HCT116 (cell line): ENCODE measurements at regions not wholly inside any gene's neighbourhood (a gene's known extent, or its start where the extent isn't known, plus 50 kb on each side); places are given as distances from the start of the nearest gene placed in this dataset.

ENCODE experiments used
- ATAC-seq: fragments of 200-7000 bp; cut with Tn5 transposase; 2 replicates; pipeline ENCODE4 v1.9.1; 2020; ENCODE audit warnings: mild to moderate bottlenecking, moderate library complexity
- BruUV-seq: library from RNA; stranded (reverse); fragments of 400-500 nt; replicated peaks from 2 replicates; lab custom pipeline; 2021; lab: Mats Ljungman, UMichigan
- CTCF ChIA-PET: fragments of 300-600 bp; sonication (Branson Sonifier 250); formaldehyde crosslinking; loops from one replicate; lab custom pipeline; 2021; ENCODE audit warnings: antibody characterized with exemption; lab: Charles Lee
- POLR2A ChIA-PET: fragments of 300-600, 350-600 bp; sonication (Branson Sonifier 250); formaldehyde crosslinking; loops from one replicate; lab custom pipeline; 2021; ENCODE audit warnings: antibody characterized with exemption; lab: Charles Lee
- RAD21 ChIA-PET, 2 experiments: fragments of 300-600 bp; sonication (Branson Sonifier 250); formaldehyde crosslinking; loops; one replicate each; lab custom pipeline; 2023; ENCODE audit warnings: low total read pairs in 2 of 2; ENCODE audit not compliant: uncharacterized antibody in 2 of 2, unreplicated experiment in 2 of 2, low non-redundant PET in 1 of 2; lab: Charles Lee
- DNase-seq: peaks from one replicate; pipeline ENCODE4 v3.0.0-alpha.2; 2010; ENCODE audit warnings: low read depth, low spot score
- H2AFZ ChIP-seq: fragments of 200-600 bp; shearing (Covaris generic), sonication (generic); 2 replicates; pipeline ENCODE4 v1.6.1; 2017; ENCODE audit warnings: low read depth, mixed run types, mixed read lengths, antibody characterized with exemption, low read length; ENCODE audit not compliant: poor library complexity, severe bottlenecking
- H3K27ac ChIP-seq: 2 replicates; pipeline ENCODE4 v1.5.1; 2012; ENCODE audit warnings: low read depth, low read length
- H3K27me3 ChIP-seq: fragments of 200-600 bp; sonication (generic); 2 replicates; pipeline ENCODE4 v1.6.1; 2016; ENCODE audit warnings: mixed run types, low read length, mixed read lengths; ENCODE audit not compliant: insufficient read depth
- H3K36me3 ChIP-seq, 2 experiments: fragments of 200-500 bp in 1 of 2; fragments of 200-600 bp in 1 of 2; sonication (Bioruptor generic) in 1 of 2; sonication (generic) in 1 of 2; 2 replicates each; pipeline versions ENCODE4 v1.5.1 to v1.6.1; 2014 to 2016; ENCODE audit warnings: low read length in 2 of 2, inconsistent platforms in 1 of 2, mixed read lengths in 1 of 2, mixed run types in 1 of 2; ENCODE audit not compliant: insufficient read depth in 2 of 2, control insufficient read depth in 1 of 2
- H3K4me1 ChIP-seq, 2 experiments: fragments of 200-600 bp in 1 of 2; sonication (generic) in 1 of 2; 2 replicates each; pipeline versions ENCODE4 v1.5.1 to v1.6.1; 2012 to 2017; ENCODE audit warnings: low read length in 2 of 2, inconsistent platforms in 1 of 2, mild to moderate bottlenecking in 1 of 2, mixed read lengths in 1 of 2, mixed run types in 1 of 2, moderate library complexity in 1 of 2; ENCODE audit not compliant: insufficient read depth in 2 of 2, control insufficient read depth in 1 of 2
- H3K4me2 ChIP-seq: fragments of 200-600 bp; sonication (generic); 2 replicates; pipeline ENCODE4 v1.6.1; 2017; ENCODE audit warnings: mixed run types, low read length, mixed read lengths
- H3K4me3 ChIP-seq, 2 experiments: fragments of 200-600 bp in 1 of 2; sonication (generic) in 1 of 2; replicated peaks in 1 of 2; 2 replicates each; pipeline ENCODE4 v1.5.1; 2011 to 2016; ENCODE audit warnings: low read length in 2 of 2, control low read depth in 1 of 2, low read depth in 1 of 2, mild to moderate bottlenecking in 1 of 2, mixed read lengths in 1 of 2, mixed run types in 1 of 2
- H3K79me2 ChIP-seq: fragments of 200-600 bp; sonication (generic); 2 replicates; pipeline ENCODE4 v1.6.1; 2017; ENCODE audit warnings: mild to moderate bottlenecking, mixed run types, low read length, moderate library complexity, mixed read lengths; ENCODE audit not compliant: insufficient read depth
- H3K9ac ChIP-seq: fragments of 200-600 bp; sonication (generic); 2 replicates; pipeline ENCODE4 v1.6.1; 2016; ENCODE audit warnings: low read length, mixed read lengths
- H3K9me2 ChIP-seq: fragments of 200-600 bp; sonication (generic), shearing (Covaris generic); 2 replicates; pipeline ENCODE4 v1.6.1; 2017; ENCODE audit warnings: mixed run types, mild to moderate bottlenecking, moderate library complexity; ENCODE audit not compliant: insufficient read depth
- H3K9me3 ChIP-seq, 2 experiments: fragments of 200-500 bp in 1 of 2; fragments of 200-600 bp in 1 of 2; sonication (Bioruptor generic) in 1 of 2; sonication (generic) in 1 of 2; 2 replicates each; pipeline ENCODE4 v1.6.1; 2014 to 2017; ENCODE audit warnings: low read length in 2 of 2, mixed read lengths in 2 of 2, inconsistent platforms in 1 of 2, low read depth in 1 of 2, mild to moderate bottlenecking in 1 of 2, mixed run types in 1 of 2, moderate library complexity in 1 of 2; ENCODE audit not compliant: control insufficient read depth in 1 of 2, insufficient read depth in 1 of 2
- H4K20me1 ChIP-seq: fragments of 200-600 bp; sonication (generic), shearing (Covaris generic); 2 replicates; pipeline ENCODE4 v1.6.1; 2017; ENCODE audit warnings: mixed run types, mild to moderate bottlenecking, moderate library complexity; ENCODE audit not compliant: insufficient read depth
- ATF3 ChIP-seq: IDR thresholded peaks from 2 replicates; pipeline ENCODE4 v1.6.1; 2012
- CBX3 ChIP-seq: IDR thresholded peaks from 2 replicates; pipeline ENCODE4 v1.6.1; 2012; ENCODE audit warnings: low read depth
- CEBPB ChIP-seq: IDR thresholded peaks from 2 replicates; pipeline ENCODE4 v1.6.1; 2012; ENCODE audit warnings: low read depth
- EZH2 ChIP-seq: fragments of 200-600 bp; sonication (generic); IDR thresholded peaks from 2 replicates; pipeline ENCODE4 v1.6.1; 2017; ENCODE audit warnings: antibody characterized with exemption, mixed run types
- EZH2phosphoT487 ChIP-seq: fragments of 200-600 bp; IDR thresholded peaks from 2 replicates; pipeline ENCODE4 v1.6.1; 2018; ENCODE audit warnings: antibody characterized with exemption, borderline replicate concordance
- POLR2A ChIP-seq: IDR thresholded peaks from 2 replicates; pipeline ENCODE4 v1.7.0; 2011; ENCODE audit warnings: borderline replicate concordance; ENCODE audit not compliant: insufficient read depth, insufficient read length; ENCODE audit errors: extremely low read depth
- POLR2AphosphoS5 ChIP-seq: IDR thresholded peaks from 2 replicates; pipeline ENCODE4 v1.6.1; 2011; ENCODE audit warnings: mild to moderate bottlenecking, low read depth, low read length, moderate library complexity
- RAD21 ChIP-seq: IDR thresholded peaks from 2 replicates; pipeline ENCODE4 v1.6.1; 2012; ENCODE audit warnings: low read depth, mild to moderate bottlenecking
- SIN3A ChIP-seq: IDR thresholded peaks from 2 replicates; pipeline ENCODE4 v1.6.1; 2012; ENCODE audit warnings: low read depth
- SP1 ChIP-seq: IDR thresholded peaks from 2 replicates; pipeline ENCODE4 v1.6.1; 2012; ENCODE audit warnings: low read depth
- SRF ChIP-seq: IDR thresholded peaks from 2 replicates; pipeline ENCODE4 v1.6.1; 2012; ENCODE audit warnings: low read depth
- TCF7L2 ChIP-seq: IDR thresholded peaks from 2 replicates; pipeline ENCODE4 v1.7.0; 2011; ENCODE audit warnings: borderline replicate concordance, inconsistent platforms; ENCODE audit not compliant: insufficient read depth, insufficient read length; ENCODE audit errors: extremely low read depth
- ZFX ChIP-seq: fragments of 450-650 bp; IDR thresholded peaks from 2 replicates; pipeline ENCODE4 v1.6.1; 2017
- ZNF274 ChIP-seq: fragments of 200-500 bp; sonication (Bioruptor generic); IDR thresholded peaks from 2 replicates; pipeline ENCODE4 v1.6.1; 2014; ENCODE audit warnings: mild to moderate bottlenecking, low read depth, low read length, inconsistent platforms
- intact Hi-C: fragments of 100-400 bp; cut with micrococcal nuclease; formaldehyde crosslinking; loops from 2 replicates; pipeline ENCODE4 v1.10.0; 2022
- TF ChIP-seq, protein P1 (sequence below): IDR thresholded peaks from 2 replicates; pipeline ENCODE4 v1.6.1; 2012; ENCODE audit warnings: low read depth
- TF ChIP-seq, protein P2 (sequence below): IDR thresholded peaks from 2 replicates; pipeline ENCODE4 v1.6.1; 2011; ENCODE audit warnings: mild to moderate bottlenecking, low read length, moderate library complexity; ENCODE audit not compliant: insufficient replicate concordance; ENCODE audit errors: extremely low read depth
- TF ChIP-seq, protein P3 (sequence below), 3 experiments: fragments of 200-600 bp in 1 of 3; sonication (generic) in 1 of 3; IDR thresholded peaks in 2 of 3; conservative IDR thresholded peaks in 1 of 3; 2 replicates each; pipeline ENCODE4 v1.5.1; 2012 to 2017; ENCODE audit warnings: low read depth in 2 of 3, low read length in 2 of 3, antibody characterized with exemption in 1 of 3, borderline replicate concordance in 1 of 3, control low read depth in 1 of 3, mild to moderate bottlenecking in 1 of 3, mixed read lengths in 1 of 3, mixed run types in 1 of 3, moderate library complexity in 1 of 3; ENCODE audit not compliant: insufficient read depth in 1 of 3

DNA sequence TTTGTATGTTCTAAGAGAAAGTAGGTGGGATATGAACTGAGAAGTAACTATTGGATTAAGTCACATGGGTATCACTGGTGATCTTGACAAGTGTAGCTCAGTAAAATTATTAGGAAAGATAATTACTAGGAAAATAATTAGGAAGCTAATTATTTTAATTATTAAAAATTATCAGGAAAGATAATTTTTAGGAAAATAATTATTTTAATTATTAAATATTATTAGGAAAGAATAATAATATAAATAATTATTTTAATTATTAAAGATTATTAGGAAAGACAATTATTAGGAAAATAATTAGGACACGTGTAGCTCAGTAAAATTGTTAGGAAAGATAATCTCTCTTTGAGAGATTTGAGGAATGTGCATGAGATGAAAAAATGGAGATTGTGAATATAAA lies 623.4 kb upstream of the PIK3C3 start:
- Histone ChIP-seq H2AFZ (no peak overlapping the region), H3K36me3 (no peaks in the 10 kb centered on the region), H3K9me3 (peaks cover 4 to 19% of the 10 kb centered on the region in 2 experiments; a peak in 2 of 4 replicates), H3K9ac (no peak overlapping the region), H4K20me1 (no peaks in the 10 kb centered on the region), H3K9me2 (no peaks in the 10 kb centered on the region), H3K27ac (no peak overlapping the region), H3K27me3 (no peaks in the 10 kb centered on the region), H3K4me1 (no peaks in the 10 kb centered on the region), H3K4me2 (no peak overlapping the region), H3K4me3 (no peak overlapping the region), H3K79me2 (no peaks in the 10 kb centered on the region)
- no TSS peak for BruUV-seq
- no peak for ATAC-seq
- ChIA-PET RAD21 (no interaction called here), POLR2A (no interaction called here), CTCF (no interaction called here)
- no peak for DNase-seq
- intact Hi-C loops, result no loop called here
- TF ChIP-seq CBX3 (no peak), EZH2 (no peak), SRF (no peak), POLR2AphosphoS5 (no peak), ZFX (no peak), CEBPB (no peak), RAD21 (no peak), EZH2phosphoT487 (no peak), TCF7L2 (no peak), ATF3 (no peak), SP1 (no peak), SIN3A (no peak), POLR2A (no peak), ZNF274 (no peak)
- TF ChIP-seq, protein P1, sequence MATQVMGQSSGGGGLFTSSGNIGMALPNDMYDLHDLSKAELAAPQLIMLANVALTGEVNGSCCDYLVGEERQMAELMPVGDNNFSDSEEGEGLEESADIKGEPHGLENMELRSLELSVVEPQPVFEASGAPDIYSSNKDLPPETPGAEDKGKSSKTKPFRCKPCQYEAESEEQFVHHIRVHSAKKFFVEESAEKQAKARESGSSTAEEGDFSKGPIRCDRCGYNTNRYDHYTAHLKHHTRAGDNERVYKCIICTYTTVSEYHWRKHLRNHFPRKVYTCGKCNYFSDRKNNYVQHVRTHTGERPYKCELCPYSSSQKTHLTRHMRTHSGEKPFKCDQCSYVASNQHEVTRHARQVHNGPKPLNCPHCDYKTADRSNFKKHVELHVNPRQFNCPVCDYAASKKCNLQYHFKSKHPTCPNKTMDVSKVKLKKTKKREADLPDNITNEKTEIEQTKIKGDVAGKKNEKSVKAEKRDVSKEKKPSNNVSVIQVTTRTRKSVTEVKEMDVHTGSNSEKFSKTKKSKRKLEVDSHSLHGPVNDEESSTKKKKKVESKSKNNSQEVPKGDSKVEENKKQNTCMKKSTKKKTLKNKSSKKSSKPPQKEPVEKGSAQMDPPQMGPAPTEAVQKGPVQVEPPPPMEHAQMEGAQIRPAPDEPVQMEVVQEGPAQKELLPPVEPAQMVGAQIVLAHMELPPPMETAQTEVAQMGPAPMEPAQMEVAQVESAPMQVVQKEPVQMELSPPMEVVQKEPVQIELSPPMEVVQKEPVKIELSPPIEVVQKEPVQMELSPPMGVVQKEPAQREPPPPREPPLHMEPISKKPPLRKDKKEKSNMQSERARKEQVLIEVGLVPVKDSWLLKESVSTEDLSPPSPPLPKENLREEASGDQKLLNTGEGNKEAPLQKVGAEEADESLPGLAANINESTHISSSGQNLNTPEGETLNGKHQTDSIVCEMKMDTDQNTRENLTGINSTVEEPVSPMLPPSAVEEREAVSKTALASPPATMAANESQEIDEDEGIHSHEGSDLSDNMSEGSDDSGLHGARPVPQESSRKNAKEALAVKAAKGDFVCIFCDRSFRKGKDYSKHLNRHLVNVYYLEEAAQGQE, result no peak
- TF ChIP-seq, protein P2, sequence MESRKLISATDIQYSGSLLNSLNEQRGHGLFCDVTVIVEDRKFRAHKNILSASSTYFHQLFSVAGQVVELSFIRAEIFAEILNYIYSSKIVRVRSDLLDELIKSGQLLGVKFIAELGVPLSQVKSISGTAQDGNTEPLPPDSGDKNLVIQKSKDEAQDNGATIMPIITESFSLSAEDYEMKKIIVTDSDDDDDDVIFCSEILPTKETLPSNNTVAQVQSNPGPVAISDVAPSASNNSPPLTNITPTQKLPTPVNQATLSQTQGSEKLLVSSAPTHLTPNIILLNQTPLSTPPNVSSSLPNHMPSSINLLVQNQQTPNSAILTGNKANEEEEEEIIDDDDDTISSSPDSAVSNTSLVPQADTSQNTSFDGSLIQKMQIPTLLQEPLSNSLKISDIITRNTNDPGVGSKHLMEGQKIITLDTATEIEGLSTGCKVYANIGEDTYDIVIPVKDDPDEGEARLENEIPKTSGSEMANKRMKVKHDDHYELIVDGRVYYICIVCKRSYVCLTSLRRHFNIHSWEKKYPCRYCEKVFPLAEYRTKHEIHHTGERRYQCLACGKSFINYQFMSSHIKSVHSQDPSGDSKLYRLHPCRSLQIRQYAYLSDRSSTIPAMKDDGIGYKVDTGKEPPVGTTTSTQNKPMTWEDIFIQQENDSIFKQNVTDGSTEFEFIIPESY, result no peak
- TF ChIP-seq, protein P3, sequence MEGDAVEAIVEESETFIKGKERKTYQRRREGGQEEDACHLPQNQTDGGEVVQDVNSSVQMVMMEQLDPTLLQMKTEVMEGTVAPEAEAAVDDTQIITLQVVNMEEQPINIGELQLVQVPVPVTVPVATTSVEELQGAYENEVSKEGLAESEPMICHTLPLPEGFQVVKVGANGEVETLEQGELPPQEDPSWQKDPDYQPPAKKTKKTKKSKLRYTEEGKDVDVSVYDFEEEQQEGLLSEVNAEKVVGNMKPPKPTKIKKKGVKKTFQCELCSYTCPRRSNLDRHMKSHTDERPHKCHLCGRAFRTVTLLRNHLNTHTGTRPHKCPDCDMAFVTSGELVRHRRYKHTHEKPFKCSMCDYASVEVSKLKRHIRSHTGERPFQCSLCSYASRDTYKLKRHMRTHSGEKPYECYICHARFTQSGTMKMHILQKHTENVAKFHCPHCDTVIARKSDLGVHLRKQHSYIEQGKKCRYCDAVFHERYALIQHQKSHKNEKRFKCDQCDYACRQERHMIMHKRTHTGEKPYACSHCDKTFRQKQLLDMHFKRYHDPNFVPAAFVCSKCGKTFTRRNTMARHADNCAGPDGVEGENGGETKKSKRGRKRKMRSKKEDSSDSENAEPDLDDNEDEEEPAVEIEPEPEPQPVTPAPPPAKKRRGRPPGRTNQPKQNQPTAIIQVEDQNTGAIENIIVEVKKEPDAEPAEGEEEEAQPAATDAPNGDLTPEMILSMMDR (IDR thresholded peaks at IDR 0.05 in 2 of 3, conservative IDR thresholded peaks at IDR 0.05 in 1 of 3; ENCODE audit: borderline replicate concordance in 1 of 3, insufficient read depth in 1 of 3, low read depth in 2 of 3, low read length in 2 of 3), result no peak
